Urinary bladder (tissue), 3 donors: ENCODE measurements at regions not wholly inside any gene's neighbourhood (a gene's known extent, or its start where the extent isn't known, plus 50 kb on each side); places are given as distances from the start of the nearest gene placed in this dataset.

Experiments
- DNase-seq: peaks from one replicate; pipeline ENCODE4 v3.0.0-alpha.2; 2015; ENCODE audit errors: extremely low spot score
- H3K27ac ChIP-seq: one replicate; pipeline ENCODE4 v1.5.1; 2013; ENCODE audit warnings: low read depth, mild to moderate bottlenecking, moderate library complexity
- H3K36me3 ChIP-seq: one replicate; pipeline ENCODE4 v1.6.1; 2013; ENCODE audit warnings: mild to moderate bottlenecking, moderate library complexity; ENCODE audit not compliant: insufficient read depth
- H3K4me1 ChIP-seq: one replicate; pipeline ENCODE4 v1.6.1; 2013; ENCODE audit warnings: mild to moderate bottlenecking, moderate library complexity; ENCODE audit not compliant: insufficient read depth
- H3K4me3 ChIP-seq: one replicate; pipeline ENCODE4 v1.5.1; 2013; ENCODE audit warnings: low read depth, low read length
- WGBS: extraction: QIAGEN DNeasy Blood & Tissue Kit; methylation state at CpG from one replicate; pipeline ENCODE4 v1.1.7; 2013; 5-methylcytosine and 5-hydroxymethylcytosine counted together
- donor health status: healthy with polysubstance abuse.
- donor health status: healthy.

- WGBS = 29% methylated on average over 1 of the region's 1 CpG
- Histone ChIP-seq H3K4me1 (no peaks in the 10 kb centered on the region), H3K36me3 (no peaks in the 10 kb centered on the region), H3K27ac (no peak overlapping the region), H3K4me3 (no peak overlapping the region)
- DNase-seq = no peak
Observed at GRCh38 chr1:221880182-221880581, 138.3 kb upstream of the DUSP10 start.

GRCh38 chr1:221878134-221878533 is 136.2 kb upstream of the DUSP10 start:
- no peak for DNase-seq
- no peak overlapping the region for H3K27ac ChIP-seq
- no peak overlapping the region for H3K4me3 ChIP-seq
- H3K4me1 ChIP-seq = no peaks in the 10 kb centered on the region
- no peaks in the 10 kb centered on the region for H3K36me3 ChIP-seq

DNA sequence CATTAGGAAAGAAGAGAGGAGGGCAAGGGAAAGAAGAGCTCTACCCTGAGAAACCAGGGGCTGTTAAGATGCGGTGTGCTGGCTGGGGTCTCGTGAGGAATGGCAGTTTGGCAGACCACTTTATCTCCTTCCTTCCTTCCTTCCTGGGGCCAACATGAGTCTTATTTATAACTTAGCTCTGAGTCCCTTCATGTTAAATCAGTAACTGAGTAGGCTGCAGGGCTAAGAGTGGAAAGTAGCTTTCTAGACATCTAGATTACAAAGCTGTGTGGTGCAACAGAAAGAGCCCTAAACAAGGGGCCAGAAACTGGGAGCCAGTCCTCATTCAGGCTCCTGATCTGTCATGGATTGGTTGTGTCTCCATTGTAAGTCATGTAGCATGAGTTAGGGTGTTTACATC is 135.4 kb upstream of the DUSP10 start:
- Histone ChIP-seq H3K4me1 (no peaks in the 10 kb centered on the region), H3K4me3 (no peak overlapping the region), H3K36me3 (no peaks in the 10 kb centered on the region), H3K27ac (no peak overlapping the region)
- DNase-seq = no peak
- 80% methylated on average over 2 of the region's 2 CpGs for WGBS

DNA sequence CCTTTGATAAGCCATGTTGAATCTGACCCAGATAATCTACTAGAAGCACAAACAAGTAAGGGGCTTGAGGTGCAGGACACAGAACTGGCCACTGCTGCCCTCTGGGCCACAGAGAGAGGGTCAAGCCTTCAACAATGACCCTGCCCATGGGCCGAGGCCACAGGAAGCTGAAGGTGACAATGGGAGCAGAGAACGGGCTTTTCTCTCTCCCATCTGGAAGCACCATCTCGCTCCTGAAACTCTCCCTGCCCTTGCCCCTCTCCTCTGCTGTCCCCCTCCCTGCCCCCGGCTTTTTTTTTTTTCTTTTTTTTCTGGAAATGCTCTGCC is 133.1 kb upstream of the DUSP10 start:
- no peaks in the 10 kb centered on the region for H3K36me3 ChIP-seq
- H3K27ac ChIP-seq = no peak overlapping the region
- H3K4me1 ChIP-seq = no peaks in the 10 kb centered on the region
- DNase-seq = no peak
- no peak overlapping the region for H3K4me3 ChIP-seq
- 76% methylated on average over 4 of the region's 4 CpGs for WGBS

DNA sequence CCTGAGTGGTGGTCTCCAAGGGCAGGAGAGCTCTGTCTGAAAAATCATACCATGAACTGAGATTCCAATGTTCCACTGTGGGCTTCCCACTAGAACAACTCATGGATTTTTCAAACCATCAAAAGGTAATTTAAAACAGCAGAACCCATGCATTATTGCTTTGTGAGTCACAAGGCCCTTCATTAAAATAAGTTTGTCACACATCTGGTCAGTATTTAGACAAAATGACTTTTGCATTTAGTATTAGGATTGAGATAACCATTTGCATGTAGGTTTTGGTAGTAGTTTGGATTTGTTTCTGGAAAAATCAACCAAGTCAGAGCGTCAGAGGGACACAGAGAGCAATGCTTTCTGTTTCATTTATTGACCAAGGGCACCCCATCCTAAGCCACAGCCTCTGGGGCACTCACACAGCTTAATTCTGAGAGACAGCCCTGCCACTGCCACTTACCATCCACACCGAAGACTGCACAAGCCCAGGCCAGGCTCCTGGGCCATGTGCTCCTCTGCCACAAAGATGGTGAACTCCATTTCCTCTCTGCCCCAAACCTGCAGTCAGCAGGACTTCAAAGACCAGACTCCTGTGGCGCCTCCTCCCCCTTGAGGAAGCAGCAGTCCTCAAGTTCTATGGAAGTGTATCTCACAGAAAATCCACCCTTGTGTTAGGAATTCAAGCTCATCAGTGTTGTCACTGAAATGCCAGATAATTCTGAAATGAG is 132.6 kb upstream of the DUSP10 start:
- H3K4me3 ChIP-seq = no peak overlapping the region
- no peaks in the 10 kb centered on the region for H3K36me3 ChIP-seq
- H3K4me1 ChIP-seq = no peaks in the 10 kb centered on the region
- DNase-seq = no peak
- WGBS = 91% methylated on average over 3 of the region's 3 CpGs
- H3K27ac ChIP-seq = no peak overlapping the region

DNA sequence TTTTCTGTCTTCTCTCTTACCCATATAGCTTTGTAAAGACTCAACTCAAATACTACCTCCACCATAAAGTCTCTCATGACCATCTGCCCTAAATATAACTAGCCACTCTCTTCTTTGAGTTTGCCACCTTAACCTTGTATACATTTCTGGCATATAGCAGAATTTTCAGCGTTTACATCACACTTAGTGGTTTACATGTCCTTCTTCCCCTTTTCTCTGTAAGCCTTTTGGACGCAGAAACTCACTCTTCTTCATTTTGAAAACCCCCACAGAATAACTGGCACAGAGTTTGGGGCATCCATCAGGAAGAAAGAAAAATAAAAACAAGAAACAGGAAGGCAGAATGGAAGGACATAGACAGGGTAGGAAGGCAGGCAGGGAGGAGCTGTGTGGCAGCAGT is 131.8 kb upstream of the DUSP10 start:
- 83% methylated on average over 2 of the region's 2 CpGs for WGBS
- Histone ChIP-seq H3K36me3 (no peaks in the 10 kb centered on the region), H3K4me3 (no peak overlapping the region), H3K27ac (no peak overlapping the region), H3K4me1 (no peaks in the 10 kb centered on the region)
- DNase-seq = no peak

DNA sequence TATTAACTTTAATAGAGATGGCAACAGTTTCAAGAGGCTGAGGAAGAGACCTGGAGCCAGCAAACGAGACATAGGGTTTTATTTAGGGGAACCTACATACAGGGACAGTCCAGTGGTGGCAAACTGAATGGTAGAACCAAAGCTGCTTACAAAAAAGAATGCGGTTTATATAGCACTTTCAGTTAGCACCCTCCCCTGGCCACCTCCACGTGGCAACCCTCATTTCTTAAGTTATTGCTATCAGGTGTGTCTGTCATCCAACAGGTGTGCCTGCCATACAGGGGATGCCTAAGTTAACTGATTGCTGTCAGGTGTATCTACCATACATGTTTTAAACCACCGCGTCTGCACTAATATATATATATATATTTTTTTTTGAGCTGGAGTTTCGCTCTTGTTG is 129.2 kb upstream of the DUSP10 start:
- 92% methylated on average over 6 of the region's 6 CpGs for WGBS
- Histone ChIP-seq H3K4me3 (no peak overlapping the region), H3K27ac (no peak overlapping the region), H3K36me3 (no peaks in the 10 kb centered on the region), H3K4me1 (no peaks in the 10 kb centered on the region)
- DNase-seq = no peak

DNA sequence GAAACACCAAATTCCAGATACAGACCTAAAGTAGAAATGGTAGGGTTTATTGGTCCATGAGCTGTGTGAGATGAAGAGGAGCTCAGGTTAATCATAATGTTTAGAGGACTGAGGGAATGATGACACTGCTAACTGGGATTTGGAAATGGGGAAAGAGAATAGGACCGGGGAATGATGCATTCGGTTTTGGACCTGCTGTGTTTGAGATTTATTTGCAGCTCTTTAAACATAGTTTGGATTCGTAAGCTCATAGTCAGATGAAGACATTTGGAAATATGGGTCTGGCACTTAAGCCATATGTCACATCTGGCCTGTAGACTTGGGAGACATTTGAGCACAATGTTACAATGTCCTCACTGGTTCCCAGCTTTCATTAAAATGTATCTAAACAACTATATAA is 127.9 kb upstream of the DUSP10 start:
- no peak overlapping the region for H3K4me3 ChIP-seq
- no peak overlapping the region for H3K27ac ChIP-seq
- no peaks in the 10 kb centered on the region for H3K36me3 ChIP-seq
- no peaks in the 10 kb centered on the region for H3K4me1 ChIP-seq
- WGBS = 69% methylated on average over 3 of the region's 3 CpGs
- DNase-seq = no peak

DNA sequence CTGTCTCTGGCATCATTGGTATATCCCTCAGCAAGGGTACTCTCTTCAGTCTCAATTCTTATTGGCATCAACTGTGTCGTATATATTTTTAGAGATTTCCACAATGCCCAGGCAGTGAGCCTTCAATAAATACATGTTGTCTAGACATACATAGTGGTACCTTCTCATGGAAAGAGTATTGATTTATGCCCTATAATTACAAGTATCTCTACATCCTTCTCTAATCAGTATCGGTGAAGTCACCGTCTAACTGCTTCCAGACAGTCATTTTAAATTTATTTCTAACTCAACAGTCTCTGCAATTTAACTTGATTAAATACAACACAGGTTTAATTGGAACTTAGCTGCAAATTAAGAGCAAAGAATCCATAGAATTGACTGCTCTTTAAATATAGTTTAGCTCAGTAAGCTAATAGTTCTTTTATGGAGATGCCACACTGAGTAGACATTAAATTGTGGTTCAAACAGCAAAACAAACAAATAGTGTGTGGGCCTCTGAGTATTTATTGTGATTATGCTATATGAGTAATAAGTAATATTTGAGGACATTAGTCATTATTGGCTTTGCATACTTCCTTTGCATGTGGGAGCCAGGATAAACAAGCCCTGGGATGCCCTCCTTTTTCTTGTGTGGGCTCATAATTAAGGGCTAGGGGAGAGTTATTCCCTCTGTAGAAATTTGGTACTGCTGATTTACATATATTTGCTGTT is 126.9 kb upstream of the DUSP10 start:
- Histone ChIP-seq H3K4me3 (no peak overlapping the region), H3K4me1 (no peaks in the 10 kb centered on the region), H3K36me3 (no peaks in the 10 kb centered on the region), H3K27ac (no peak overlapping the region)
- DNase-seq = no peak
- 68% methylated on average over 3 of the region's 3 CpGs for WGBS

- no peak for DNase-seq
- WGBS = 82% methylated on average over 1 of the region's 1 CpG
- Histone ChIP-seq H3K36me3 (no peaks in the 10 kb centered on the region), H3K4me1 (no peaks in the 10 kb centered on the region), H3K27ac (no peak overlapping the region), H3K4me3 (no peak overlapping the region)
Observed at GRCh38 chr1:221867003-221867402, 125.1 kb upstream of the DUSP10 start.

GRCh38 chr1:221865808-221866207 is 123.9 kb upstream of the DUSP10 start:
- 92% methylated on average over 4 of the region's 4 CpGs for WGBS
- no peaks in the 10 kb centered on the region for H3K4me1 ChIP-seq
- H3K4me3 ChIP-seq = no peak overlapping the region
- no peak for DNase-seq
- H3K36me3 ChIP-seq = no peaks in the 10 kb centered on the region
- H3K27ac ChIP-seq = no peak overlapping the region

DNA sequence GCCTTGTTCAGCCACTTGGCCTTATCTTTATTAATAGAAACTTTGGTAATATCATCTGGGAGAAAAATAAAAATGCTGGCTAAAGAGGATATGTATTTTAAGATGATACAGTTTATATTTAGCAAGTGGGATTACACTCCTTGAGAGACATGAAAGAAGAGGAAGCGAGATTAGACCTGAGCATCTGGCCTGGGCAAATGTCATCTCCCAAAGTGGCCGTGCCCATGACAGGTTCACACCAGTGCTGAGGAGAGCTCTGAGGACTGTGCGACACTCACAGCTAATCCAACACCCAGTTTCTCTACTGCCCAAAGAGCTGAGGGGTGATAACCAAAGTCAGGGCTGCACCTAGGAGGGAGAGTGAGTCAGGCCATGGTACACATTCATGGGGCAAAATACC is 121.7 kb upstream of the DUSP10 start:
- Histone ChIP-seq H3K4me1 (no peaks in the 10 kb centered on the region), H3K27ac (no peak overlapping the region), H3K36me3 (no peaks in the 10 kb centered on the region), H3K4me3 (no peak overlapping the region)
- WGBS = 93% methylated on average over 3 of the region's 3 CpGs
- no peak for DNase-seq

GRCh38 chr1:221862971-221863370 is 121.1 kb upstream of the DUSP10 start:
- 93% methylated on average over 3 of the region's 3 CpGs for WGBS
- H3K27ac ChIP-seq = no peak overlapping the region
- no peak for DNase-seq
- H3K4me1 ChIP-seq = no peaks in the 10 kb centered on the region
- no peaks in the 10 kb centered on the region for H3K36me3 ChIP-seq
- H3K4me3 ChIP-seq = no peak overlapping the region

DNA sequence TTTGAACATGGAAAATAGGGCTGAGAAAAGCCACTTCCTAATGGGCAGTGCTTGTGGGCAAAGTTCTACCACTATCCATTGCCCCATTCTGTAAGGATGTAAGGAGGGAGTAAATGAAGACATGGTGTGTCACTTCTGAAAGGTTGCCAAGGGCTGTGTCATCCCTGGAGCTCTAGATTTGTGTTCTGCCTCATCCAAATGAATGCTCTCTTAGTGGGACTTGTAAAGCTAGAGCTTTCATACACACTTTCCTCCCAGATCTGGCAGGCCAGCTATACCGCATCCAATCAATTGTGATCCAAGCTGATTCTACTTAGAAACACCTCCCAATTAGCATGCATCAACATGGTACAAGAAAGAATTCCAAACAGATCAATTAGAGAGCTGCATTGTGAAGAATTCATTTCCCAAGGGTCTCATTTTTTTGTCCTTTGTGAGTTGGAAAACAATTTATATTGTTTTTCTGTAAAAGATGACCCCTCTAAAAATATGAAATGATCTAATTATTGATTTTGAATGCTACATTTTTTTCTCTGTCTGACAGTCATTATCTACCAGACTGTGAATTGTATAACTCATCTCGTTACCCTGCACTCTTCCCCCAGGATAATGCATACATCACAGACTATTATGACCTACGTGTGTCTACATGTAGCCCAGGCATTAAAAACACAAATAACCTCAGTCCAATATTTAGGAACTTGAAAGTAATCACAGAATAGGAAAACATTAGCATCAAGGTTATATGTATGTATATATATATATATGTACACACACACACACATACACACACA is 117.1 kb upstream of the DUSP10 start:
- Histone ChIP-seq H3K36me3 (no peaks in the 10 kb centered on the region), H3K27ac (no peak overlapping the region), H3K4me3 (no peak overlapping the region), H3K4me1 (no peaks in the 10 kb centered on the region)
- DNase-seq = no peak
- 89% methylated on average over 3 of the region's 3 CpGs for WGBS
